HepG2 (cell line): ENCODE measurements at regions not wholly inside any gene's neighbourhood (a gene's known extent, or its start where the extent isn't known, plus 50 kb on each side); places are given as distances from the start of the nearest gene placed in this dataset.

Source experiments
- ATAC-seq: fragments of 200-7000 bp; cut with Tn5 transposase; 3 replicates; pipeline ENCODE4 v1.9.1; 2020; ENCODE audit warnings: mild to moderate bottlenecking, moderate library complexity
- BruUV-seq: library from RNA; stranded (reverse); fragments of 400-500 nt; replicated peaks from 2 replicates; lab custom pipeline; 2021; lab: Mats Ljungman, UMichigan
- CTCF ChIA-PET: fragments of 300-600 bp; formaldehyde crosslinking; extraction: SDS; loops from one replicate; lab custom pipeline; 2021; ENCODE audit warnings: low total read pairs, inconsistent platforms, low intra/inter-chr PET ratio; lab: Yijun Ruan, JAX
- POLR2A ChIA-PET: fragments of 350-600 bp; sonication (Branson Sonifier 250); formaldehyde crosslinking; loops from one replicate; lab custom pipeline; 2020; ENCODE audit warnings: antibody characterized with exemption, inconsistent platforms; lab: Yijun Ruan, JAX
- DNase-seq: peaks from one replicate; pipeline ENCODE4 v3.0.0-alpha.2; 2015; ENCODE audit warnings: low spot score
- FAIRE-seq: peaks from 3 replicates; lab custom pipeline; 2011; peaks lifted over from hg19 to GRCh38; lab: Jason Lieb, UNC
- H2AFZ ChIP-seq: one replicate; pipeline ENCODE4 v1.6.1; 2011; ENCODE audit warnings: low read length, inconsistent platforms
- H3K27ac ChIP-seq: fragments of 300-600 bp; 3 replicates; pipeline ENCODE4 v1.8.0; 2011; ENCODE audit warnings: mixed run types, mild to moderate bottlenecking, mixed read lengths, low read length, inconsistent platforms; ENCODE audit not compliant: insufficient read depth; ENCODE audit errors: extremely low read length
- H3K27me3 ChIP-seq, 2 experiments: fragments of 200-600 bp in 1 of 2; 2 replicates in 1 of 2; 3 replicates in 1 of 2; pipeline versions ENCODE4 v1.6.0 to v1.8.0; 2011; ENCODE audit warnings: low read length in 2 of 2, mild to moderate bottlenecking in 2 of 2, moderate library complexity in 2 of 2, inconsistent platforms in 1 of 2; ENCODE audit not compliant: insufficient read depth in 2 of 2, control insufficient read depth in 1 of 2
- H3K36me3 ChIP-seq, 2 experiments: fragments of 200-600 bp in 1 of 2; replicated peaks in 1 of 2; 2 replicates in 1 of 2; 3 replicates in 1 of 2; pipeline versions ENCODE4 v1.5.1 to v1.8.0; 2011; ENCODE audit warnings: low read length in 2 of 2, inconsistent platforms in 1 of 2; ENCODE audit not compliant: insufficient read depth in 2 of 2, control insufficient read depth in 1 of 2
- H3K4me1 ChIP-seq: 2 replicates; pipeline ENCODE4 v1.5.1; 2012; ENCODE audit warnings: low read length, inconsistent platforms; ENCODE audit not compliant: insufficient read depth
- H3K4me2 ChIP-seq: 2 replicates; pipeline ENCODE4 v1.6.0; 2011; ENCODE audit warnings: low read depth, low read length, inconsistent platforms
- H3K4me3 ChIP-seq, 3 experiments: fragments of 200-600 bp in 1 of 3; sonication (generic), shearing (Covaris generic) in 1 of 3; replicated peaks in 1 of 3; 2 replicates each; pipeline ENCODE4 v1.5.1; 2011 to 2016; ENCODE audit warnings: low read length in 3 of 3, inconsistent platforms in 2 of 3, low read depth in 2 of 3, mild to moderate bottlenecking in 2 of 3, control low read depth in 1 of 3, mixed read lengths in 1 of 3; ENCODE audit not compliant: insufficient read depth in 1 of 3
- H3K79me2 ChIP-seq: one replicate; pipeline ENCODE4 v1.6.1; 2011; ENCODE audit warnings: low read length, inconsistent platforms; ENCODE audit not compliant: insufficient read depth
- H3K9ac ChIP-seq: 2 replicates; pipeline ENCODE4 v1.6.0; 2011; ENCODE audit warnings: mild to moderate bottlenecking, low read depth, low read length, inconsistent platforms; ENCODE audit not compliant: insufficient read depth
- H3K9me3 ChIP-seq: 2 replicates; pipeline ENCODE4 v1.5.1; 2012; ENCODE audit warnings: mild to moderate bottlenecking, low read length
- H4K20me1 ChIP-seq: 2 replicates; pipeline ENCODE4 v1.6.0; 2011; ENCODE audit warnings: inconsistent platforms, mild to moderate bottlenecking, low read length, moderate library complexity; ENCODE audit not compliant: insufficient read depth
- DRAP1 ChIP-seq: IDR thresholded peaks from 2 replicates; pipeline ENCODE4 v1.6.1; 2016; ENCODE audit warnings: missing genetic modification reagents, missing compliant biosample characterization
- KAT2B ChIP-seq: fragments of 150-350 bp; IDR thresholded peaks from 2 replicates; pipeline ENCODE4 v1.6.1; 2014; ENCODE audit warnings: low read depth, low read length, borderline replicate concordance
- MYPOP ChIP-seq: sonication (generic); formaldehyde crosslinking; IDR thresholded peaks from 2 replicates; pipeline ENCODE4 v1.8.1; 2023; ENCODE audit warnings: mild to moderate bottlenecking, moderate library complexity, missing genetic modification reagents
- ZGPAT ChIP-seq: IDR thresholded peaks from 2 replicates; pipeline ENCODE4 v1.6.1; 2016; ENCODE audit warnings: mild to moderate bottlenecking
- ZIK1 ChIP-seq: sonication (generic); formaldehyde crosslinking; IDR thresholded peaks from 2 replicates; pipeline ENCODE4 v1.5.0; 2020; ENCODE audit warnings: mild to moderate bottlenecking, low read depth, missing genetic modification reagents, borderline replicate concordance
- ZNF790 ChIP-seq: sonication (generic); formaldehyde crosslinking; IDR thresholded peaks from 2 replicates; pipeline ENCODE4 v1.8.0; 2022; ENCODE audit warnings: missing genetic modification reagents, mild to moderate bottlenecking, borderline replicate concordance
- WGBS: methylation state at CpG from one replicate; pipeline ENCODE4 v1.1.6; 2017; ENCODE audit warnings: low lambda C conversion rate; 5-methylcytosine and 5-hydroxymethylcytosine counted together
- in situ Hi-C: cut with HindIII; loops from 2 replicates; pipeline ENCODE4 v1.10.0; 2017; ENCODE audit warnings: low pct_unique_long_range_greater_than_20kb; ENCODE audit not compliant: extremely low pct_ligation_motif_present
- intact Hi-C: fragments of 100-400 bp; cut with micrococcal nuclease; formaldehyde crosslinking; loops from one replicate; pipeline ENCODE4 v1.10.0; 2022; ENCODE audit not compliant: unreplicated experiment

GRCh38 chr6:168773788-168774187 lies 332.8 kb downstream of the SMOC2 start (continued):
- no peak for TF ChIP-seq MYPOP (CRISPR knock-in tag)

- no peak for DNase-seq
- in situ Hi-C loops (no loop called here), intact Hi-C loops (no loop called here)
- Histone ChIP-seq H3K27me3 (no peaks in the 10 kb centered on the region; a peak in 1 of 5 replicates), H2AFZ (no peak overlapping the region), H3K4me1 (no peaks in the 10 kb centered on the region), H3K27ac (no peak overlapping the region), H3K4me3 (no peak overlapping the region), H3K4me2 (no peak overlapping the region), H4K20me1 (no peaks in the 10 kb centered on the region), H3K36me3 (no peaks in the 10 kb centered on the region), H3K9me3 (no peaks in the 10 kb centered on the region), H3K9ac (no peak overlapping the region), H3K79me2 (no peaks in the 10 kb centered on the region)
- no TSS peak for BruUV-seq
- WGBS, result 0% methylated on average over 1 of the region's 1 CpG
- TF ChIP-seq ZNF790 (CRISPR knock-in tag) (no peak), ZGPAT (no peak), KAT2B (no peak), ZIK1 (CRISPR knock-in tag) (no peak), DRAP1 (no peak)
- no peak for ATAC-seq
- CTCF ChIA-PET, result no interaction called here
- FAIRE-seq, result no peak
- POLR2A ChIA-PET, result no interaction called here
Measured at GRCh38 chr6:168765752-168766151, 324.8 kb downstream of the SMOC2 start.
